ENCODE measurements at regions not wholly inside any gene's neighbourhood (a gene's known extent, or its start where the extent isn't known, plus 50 kb on each side); places are given as distances from the start of the nearest gene placed in this dataset.

DNA sequence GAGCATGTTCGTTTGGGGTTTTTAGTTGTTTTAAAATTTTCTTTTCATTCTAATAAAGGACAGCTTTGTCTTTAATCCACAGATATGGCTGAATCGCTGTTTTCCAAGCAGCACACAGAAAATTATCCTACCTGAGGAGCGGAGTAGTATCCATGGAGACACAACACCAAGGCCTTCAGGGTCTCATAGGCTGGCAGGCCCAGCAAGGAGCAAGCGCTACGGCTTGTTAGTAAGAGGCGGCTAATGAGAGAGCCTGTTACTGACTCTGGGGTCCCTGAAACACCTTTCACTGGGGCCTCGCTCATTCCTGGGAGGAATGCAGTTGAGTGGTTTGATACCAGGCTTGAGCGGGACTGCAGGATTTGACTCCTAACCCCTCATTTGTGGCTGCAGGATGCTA lies 303.8 kb upstream of the CDH4 start:
- H3K36me3 Mint-ChIP-seq, result no peaks in the 10 kb centered on the region
- DNase-seq, result no peak
- no peak overlapping the region for H3K27ac ChIP-seq (ENCODE audit: low read depth, low read length)
- POLR2A ChIA-PET, result no interaction called here
- no peaks in the 10 kb centered on the region for H3K4me1 ChIP-seq (ENCODE audit: insufficient read depth, low read length)
- no peaks in the 10 kb centered on the region for H3K36me3 ChIP-seq (ENCODE audit: insufficient read depth, low read length)
- no peak overlapping the region for H3K4me3 ChIP-seq (ENCODE audit: low read length)
- CTCF ChIA-PET, result no interaction called here
- H3K27me3 Mint-ChIP-seq, result no peaks in the 10 kb centered on the region
- no peak overlapping the region for H3K4me3 Mint-ChIP-seq
- no peaks in the 10 kb centered on the region for H3K4me1 Mint-ChIP-seq
- no peaks in the 10 kb centered on the region for H3K27me3 ChIP-seq (ENCODE audit: insufficient read depth, low read length, poor library complexity, severe bottlenecking)
- H3K9me3 ChIP-seq (ENCODE audit: low read length), result no peaks in the 10 kb centered on the region
- no peak overlapping the region for H3K27ac Mint-ChIP-seq
- peaks cover 0 to 5% (median 2%) of the 10 kb centered on the region in 5 donors for H3K9me3 Mint-ChIP-seq

DNA sequence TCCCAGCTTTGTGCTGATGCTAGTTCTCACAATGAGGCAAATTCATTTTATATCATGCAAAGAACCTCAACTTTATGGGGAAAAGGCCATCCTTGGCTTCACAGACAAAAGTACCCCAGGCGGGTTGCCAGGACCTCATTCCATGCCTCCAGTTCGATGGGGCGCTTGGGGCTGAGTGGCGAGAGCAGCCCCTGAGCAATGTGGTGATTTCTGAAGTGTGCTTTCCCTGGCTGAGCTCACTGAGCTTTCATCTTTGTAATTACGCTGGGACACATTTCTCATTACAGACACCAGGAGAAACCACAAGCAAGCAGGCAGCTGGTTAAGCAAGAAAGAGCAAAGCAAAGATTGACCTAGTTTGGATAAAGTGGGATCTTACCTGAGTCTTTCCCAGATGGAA lies 301.5 kb upstream of the CDH4 start:
- POLR2A ChIA-PET, result no interaction called here
- no peak overlapping the region for H3K27ac ChIP-seq (ENCODE audit: low read depth, low read length)
- H3K4me1 Mint-ChIP-seq, result no peaks in the 10 kb centered on the region
- H3K4me3 Mint-ChIP-seq, result no peak overlapping the region
- CTCF ChIA-PET, result no interaction called here
- DNase-seq, result no peak
- H3K36me3 Mint-ChIP-seq, result no peaks in the 10 kb centered on the region
- H3K27me3 ChIP-seq (ENCODE audit: insufficient read depth, low read length, poor library complexity, severe bottlenecking), result no peaks in the 10 kb centered on the region
- H3K4me3 ChIP-seq (ENCODE audit: low read length), result no peak overlapping the region
- no peaks in the 10 kb centered on the region for H3K36me3 ChIP-seq (ENCODE audit: insufficient read depth, low read length)
- H3K27me3 Mint-ChIP-seq, result peaks cover 0 to 1% of the 10 kb centered on the region in 2 donors
- H3K4me1 ChIP-seq (ENCODE audit: insufficient read depth, low read length), result no peaks in the 10 kb centered on the region
- H3K9me3 ChIP-seq (ENCODE audit: low read length), result no peaks in the 10 kb centered on the region
- peaks cover 0 to 5% (median 2%) of the 10 kb centered on the region in 5 donors for H3K9me3 Mint-ChIP-seq
- no peak overlapping the region for H3K27ac Mint-ChIP-seq

GRCh38 chr20:60950974-60951373 lies 301.1 kb upstream of the CDH4 start:
- no peak for DNase-seq
- CTCF ChIA-PET, result no interaction called here
- no peaks in the 10 kb centered on the region for H3K4me1 Mint-ChIP-seq
- H3K4me3 Mint-ChIP-seq, result no peak overlapping the region
- H3K36me3 ChIP-seq (ENCODE audit: insufficient read depth, low read length), result no peaks in the 10 kb centered on the region
- POLR2A ChIA-PET, result no interaction called here
- no peak overlapping the region for H3K27ac Mint-ChIP-seq
- no peaks in the 10 kb centered on the region for H3K4me1 ChIP-seq (ENCODE audit: insufficient read depth, low read length)
- H3K27ac ChIP-seq (ENCODE audit: low read depth, low read length), result no peak overlapping the region
- no peak overlapping the region for H3K4me3 ChIP-seq (ENCODE audit: low read length)
- no peaks in the 10 kb centered on the region for H3K36me3 Mint-ChIP-seq
- H3K9me3 ChIP-seq (ENCODE audit: low read length), result no peaks in the 10 kb centered on the region
- peaks cover 0 to 1% of the 10 kb centered on the region in 2 donors for H3K27me3 Mint-ChIP-seq
- no peaks in the 10 kb centered on the region for H3K27me3 ChIP-seq (ENCODE audit: insufficient read depth, low read length, poor library complexity, severe bottlenecking)
- peaks cover 0 to 5% (median 2%) of the 10 kb centered on the region in 5 donors for H3K9me3 Mint-ChIP-seq

GRCh38 chr20:60952861-60953260 lies 299.2 kb upstream of the CDH4 start:
- no peak overlapping the region for H3K27ac ChIP-seq (ENCODE audit: low read depth, low read length)
- no peaks in the 10 kb centered on the region for H3K9me3 ChIP-seq (ENCODE audit: low read length)
- H3K4me1 ChIP-seq (ENCODE audit: insufficient read depth, low read length), result no peaks in the 10 kb centered on the region
- H3K4me3 Mint-ChIP-seq, result no peak overlapping the region
- ChIA-PET POLR2A (no interaction called here), CTCF (no interaction called here)
- no peaks in the 10 kb centered on the region for H3K27me3 ChIP-seq (ENCODE audit: insufficient read depth, low read length, poor library complexity, severe bottlenecking)
- no peak for DNase-seq
- peaks cover 0 to 5% (median 2%) of the 10 kb centered on the region in 5 donors for H3K9me3 Mint-ChIP-seq
- H3K4me3 ChIP-seq (ENCODE audit: low read length), result no peak overlapping the region
- no peaks in the 10 kb centered on the region for H3K36me3 ChIP-seq (ENCODE audit: insufficient read depth, low read length)
- no peaks in the 10 kb centered on the region for H3K4me1 Mint-ChIP-seq
- no peak overlapping the region for H3K27ac Mint-ChIP-seq
- peaks cover 0 to 3% of the 10 kb centered on the region in 2 donors for H3K27me3 Mint-ChIP-seq
- H3K36me3 Mint-ChIP-seq, result no peaks in the 10 kb centered on the region

- ChIA-PET CTCF (no interaction called here), POLR2A (no interaction called here)
- Histone ChIP-seq H3K4me1 (ENCODE audit: insufficient read depth, low read length) (no peaks in the 10 kb centered on the region), H3K27me3 (ENCODE audit: insufficient read depth, low read length, poor library complexity, severe bottlenecking) (no peaks in the 10 kb centered on the region), H3K27ac (ENCODE audit: low read depth, low read length) (no peak overlapping the region), H3K9me3 (ENCODE audit: low read length) (no peaks in the 10 kb centered on the region), H3K36me3 (ENCODE audit: insufficient read depth, low read length) (no peaks in the 10 kb centered on the region), H3K4me3 (ENCODE audit: low read length) (no peak overlapping the region)
- DNase-seq, result no peak
- Mint-ChIP-seq H3K36me3 (no peaks in the 10 kb centered on the region), H3K9me3 (peaks cover 0 to 5% (median 2%) of the 10 kb centered on the region in 5 donors), H3K4me1 (no peaks in the 10 kb centered on the region), H3K27me3 (peaks cover 0 to 3% of the 10 kb centered on the region in 2 donors), H3K27ac (no peak overlapping the region), H3K4me3 (no peak overlapping the region)
These were observed 298.7 kb upstream of the CDH4 start for GRCh38 chr20:60953321-60953720.

- Histone ChIP-seq H3K27me3 (ENCODE audit: insufficient read depth, low read length, poor library complexity, severe bottlenecking) (no peaks in the 10 kb centered on the region), H3K36me3 (ENCODE audit: insufficient read depth, low read length) (no peaks in the 10 kb centered on the region), H3K27ac (ENCODE audit: low read depth, low read length) (no peak overlapping the region), H3K9me3 (ENCODE audit: low read length) (no peaks in the 10 kb centered on the region), H3K4me1 (ENCODE audit: insufficient read depth, low read length) (no peaks in the 10 kb centered on the region), H3K4me3 (ENCODE audit: low read length) (no peak overlapping the region)
- Mint-ChIP-seq H3K27me3 (peaks cover 0 to 3% of the 10 kb centered on the region in 2 donors), H3K27ac (no peak overlapping the region), H3K36me3 (no peaks in the 10 kb centered on the region), H3K9me3 (peaks cover 0 to 3% (median 2%) of the 10 kb centered on the region in 5 donors), H3K4me1 (no peaks in the 10 kb centered on the region), H3K4me3 (no peak overlapping the region)
- no peak for DNase-seq
- POLR2A ChIA-PET, result no interaction called here
- CTCF ChIA-PET, result no interaction called here
These were observed 296.4 kb upstream of the CDH4 start for GRCh38 chr20:60955706-60956105.

- Mint-ChIP-seq H3K4me1 (no peaks in the 10 kb centered on the region), H3K27ac (no peak overlapping the region), H3K9me3 (peaks cover 0 to 3% (median 2%) of the 10 kb centered on the region in 5 donors), H3K36me3 (no peaks in the 10 kb centered on the region), H3K27me3 (peaks cover 0 to 3% of the 10 kb centered on the region in 2 donors), H3K4me3 (no peak overlapping the region)
- Histone ChIP-seq H3K27ac (ENCODE audit: low read depth, low read length) (no peak overlapping the region), H3K27me3 (ENCODE audit: insufficient read depth, low read length, poor library complexity, severe bottlenecking) (no peaks in the 10 kb centered on the region), H3K36me3 (ENCODE audit: insufficient read depth, low read length) (no peaks in the 10 kb centered on the region), H3K4me1 (ENCODE audit: insufficient read depth, low read length) (no peaks in the 10 kb centered on the region), H3K4me3 (ENCODE audit: low read length) (no peak overlapping the region), H3K9me3 (ENCODE audit: low read length) (no peaks in the 10 kb centered on the region)
- DNase-seq, result no peak
- ChIA-PET CTCF (no interaction called here), POLR2A (no interaction called here)
These were observed 295.9 kb upstream of the CDH4 start for GRCh38 chr20:60956194-60956593.

- Mint-ChIP-seq H3K36me3 (no peaks in the 10 kb centered on the region), H3K4me1 (no peaks in the 10 kb centered on the region), H3K4me3 (no peak overlapping the region), H3K27ac (no peak overlapping the region), H3K27me3 (peaks cover 0 to 3% of the 10 kb centered on the region in 2 donors), H3K9me3 (peaks cover 0 to 2% (median 0%) of the 10 kb centered on the region in 5 donors)
- Histone ChIP-seq H3K27me3 (ENCODE audit: insufficient read depth, low read length, poor library complexity, severe bottlenecking) (no peaks in the 10 kb centered on the region), H3K9me3 (ENCODE audit: low read length) (no peaks in the 10 kb centered on the region), H3K4me3 (ENCODE audit: low read length) (no peak overlapping the region), H3K36me3 (ENCODE audit: insufficient read depth, low read length) (no peaks in the 10 kb centered on the region), H3K4me1 (ENCODE audit: insufficient read depth, low read length) (no peaks in the 10 kb centered on the region), H3K27ac (ENCODE audit: low read depth, low read length) (no peak overlapping the region)
- ChIA-PET CTCF (no interaction called here), POLR2A (no interaction called here)
- DNase-seq, result no peak
These were observed 294.4 kb upstream of the CDH4 start for GRCh38 chr20:60957621-60958020.

- H3K27ac Mint-ChIP-seq, result no peak overlapping the region
- Histone ChIP-seq H3K4me1 (ENCODE audit: insufficient read depth, low read length) (no peaks in the 10 kb centered on the region), H3K36me3 (ENCODE audit: insufficient read depth, low read length) (no peaks in the 10 kb centered on the region), H3K9me3 (ENCODE audit: low read length) (no peaks in the 10 kb centered on the region), H3K27ac (ENCODE audit: low read depth, low read length) (no peak overlapping the region), H3K27me3 (ENCODE audit: insufficient read depth, low read length, poor library complexity, severe bottlenecking) (no peaks in the 10 kb centered on the region), H3K4me3 (ENCODE audit: low read length) (no peak overlapping the region)
- peaks cover 0 to 1% of the 10 kb centered on the region in 2 donors for H3K27me3 Mint-ChIP-seq
- POLR2A ChIA-PET, result no interaction called here
- no peaks in the 10 kb centered on the region for H3K36me3 Mint-ChIP-seq
- H3K4me1 Mint-ChIP-seq, result no peaks in the 10 kb centered on the region
- CTCF ChIA-PET, result no interaction called here
- H3K9me3 Mint-ChIP-seq, result peaks cover 0 to 2% (median 0%) of the 10 kb centered on the region in 5 donors
- DNase-seq, result no peak
- no peak overlapping the region for H3K4me3 Mint-ChIP-seq
These were observed 292.1 kb upstream of the CDH4 start for GRCh38 chr20:60959971-60960370.
